HG03571 (cell line): ENCODE measurements at regions not wholly inside any gene's neighbourhood (a gene's known extent, or its start where the extent isn't known, plus 50 kb on each side); places are given as distances from the start of the nearest gene placed in this dataset.

ENCODE experiments used
- ATAC-seq: cut with Tn5 transposase; IDR thresholded peaks from one replicate; pipeline ENCODE4 v1.9.1; 2021; ENCODE audit not compliant: unreplicated experiment

- no peak for ATAC-seq
Observed at GRCh38 chr9:108180541-108180940, 675.2 kb downstream of the ACTL7B start.

- no peak for ATAC-seq
Observed at GRCh38 chr9:108178318-108178717, 677.5 kb downstream of the ACTL7B start.

GRCh38 chr9:108168236-108168850 lies 678.8 kb upstream of the KLF4 start:
- no peak for ATAC-seq

- no peak for ATAC-seq
Observed at GRCh38 chr9:108167136-108167900, 677.7 kb upstream of the KLF4 start.

- ATAC-seq, result no peak
Observed at GRCh38 chr9:108166519-108166918, 677.0 kb upstream of the KLF4 start.

- ATAC-seq, result no peak
Observed at GRCh38 chr9:108163321-108164005, 673.9 kb upstream of the KLF4 start.

- no peak for ATAC-seq
Observed at GRCh38 chr9:108162664-108163063, 673.1 kb upstream of the KLF4 start.

GRCh38 chr9:108161503-108161902 lies 671.9 kb upstream of the KLF4 start:
- ATAC-seq, result no peak

GRCh38 chr9:108160706-108161355 lies 671.3 kb upstream of the KLF4 start:
- no peak for ATAC-seq

GRCh38 chr9:108160039-108160438 lies 670.5 kb upstream of the KLF4 start:
- no peak for ATAC-seq

GRCh38 chr9:108158236-108158995 lies 668.8 kb upstream of the KLF4 start:
- no peak for ATAC-seq

- no peak for ATAC-seq
Observed at GRCh38 chr9:108156270-108156998, 666.9 kb upstream of the KLF4 start.

- ATAC-seq, result no peak
Observed at GRCh38 chr9:108153416-108153815, 663.8 kb upstream of the KLF4 start.

- ATAC-seq, result no peak
Observed at GRCh38 chr9:108150736-108151586, 661.4 kb upstream of the KLF4 start.

- no peak for ATAC-seq
Observed at GRCh38 chr9:108149326-108149725, 659.8 kb upstream of the KLF4 start.

- no peak for ATAC-seq
Observed at GRCh38 chr9:108142504-108143201, 653.1 kb upstream of the KLF4 start.

- ATAC-seq, result no peak
Observed at GRCh38 chr9:108142142-108142503, 652.6 kb upstream of the KLF4 start.

- no peak for ATAC-seq
Observed at GRCh38 chr9:108139900-108140299, 650.3 kb upstream of the KLF4 start.

GRCh38 chr9:108138516-108138915 lies 648.9 kb upstream of the KLF4 start:
- ATAC-seq, result no peak
